ENCODE measurements at regions not wholly inside any gene's neighbourhood (a gene's known extent, or its start where the extent isn't known, plus 50 kb on each side); places are given as distances from the start of the nearest gene placed in this dataset.

DNA sequence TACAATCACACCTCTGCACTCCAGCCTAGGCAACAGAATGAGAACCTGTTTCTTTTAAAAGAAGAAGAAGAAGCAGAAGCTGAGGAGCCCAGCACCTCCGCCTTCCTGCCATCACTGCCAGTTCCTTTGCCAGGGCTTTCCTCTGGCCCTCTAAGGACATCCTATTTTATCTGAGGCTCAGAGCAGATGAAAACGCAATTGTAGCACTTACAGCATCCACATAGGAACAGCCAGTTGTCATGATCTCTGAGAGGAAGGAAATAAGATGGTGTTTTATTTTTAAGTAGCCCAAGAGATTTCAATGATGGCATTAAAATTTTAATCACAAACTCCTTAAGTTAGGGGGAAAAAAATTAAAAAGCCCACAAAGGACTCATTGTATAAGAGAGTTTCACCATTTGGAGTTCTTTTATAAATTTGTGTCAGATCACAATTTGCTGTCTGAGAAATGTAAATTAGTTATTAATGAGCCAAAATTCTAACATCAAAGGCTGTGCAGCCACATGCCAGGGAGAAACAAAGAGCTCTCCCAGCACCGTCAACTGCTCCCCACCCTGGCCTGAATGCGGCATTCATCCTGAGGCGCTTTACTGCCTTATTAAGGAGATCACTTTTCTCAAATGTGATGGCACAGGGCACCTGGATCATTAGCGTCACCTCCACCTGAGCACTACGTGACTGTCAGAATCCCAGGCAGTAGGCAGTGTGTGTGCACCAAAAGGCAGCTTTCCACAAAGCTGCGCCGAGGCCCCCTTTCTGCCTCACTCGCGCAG lies 393.0 kb downstream of the FOXO1 start:
- TF ChIP-seq, protein P1, sequence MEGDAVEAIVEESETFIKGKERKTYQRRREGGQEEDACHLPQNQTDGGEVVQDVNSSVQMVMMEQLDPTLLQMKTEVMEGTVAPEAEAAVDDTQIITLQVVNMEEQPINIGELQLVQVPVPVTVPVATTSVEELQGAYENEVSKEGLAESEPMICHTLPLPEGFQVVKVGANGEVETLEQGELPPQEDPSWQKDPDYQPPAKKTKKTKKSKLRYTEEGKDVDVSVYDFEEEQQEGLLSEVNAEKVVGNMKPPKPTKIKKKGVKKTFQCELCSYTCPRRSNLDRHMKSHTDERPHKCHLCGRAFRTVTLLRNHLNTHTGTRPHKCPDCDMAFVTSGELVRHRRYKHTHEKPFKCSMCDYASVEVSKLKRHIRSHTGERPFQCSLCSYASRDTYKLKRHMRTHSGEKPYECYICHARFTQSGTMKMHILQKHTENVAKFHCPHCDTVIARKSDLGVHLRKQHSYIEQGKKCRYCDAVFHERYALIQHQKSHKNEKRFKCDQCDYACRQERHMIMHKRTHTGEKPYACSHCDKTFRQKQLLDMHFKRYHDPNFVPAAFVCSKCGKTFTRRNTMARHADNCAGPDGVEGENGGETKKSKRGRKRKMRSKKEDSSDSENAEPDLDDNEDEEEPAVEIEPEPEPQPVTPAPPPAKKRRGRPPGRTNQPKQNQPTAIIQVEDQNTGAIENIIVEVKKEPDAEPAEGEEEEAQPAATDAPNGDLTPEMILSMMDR (conservative IDR thresholded peaks at IDR 0.05; ENCODE audit: low read length) = no peak
- H3K4me3 ChIP-seq (ENCODE audit: low read length) = no peak overlapping the region
- no peak for DNase-seq (ENCODE audit: low read depth)

DNA sequence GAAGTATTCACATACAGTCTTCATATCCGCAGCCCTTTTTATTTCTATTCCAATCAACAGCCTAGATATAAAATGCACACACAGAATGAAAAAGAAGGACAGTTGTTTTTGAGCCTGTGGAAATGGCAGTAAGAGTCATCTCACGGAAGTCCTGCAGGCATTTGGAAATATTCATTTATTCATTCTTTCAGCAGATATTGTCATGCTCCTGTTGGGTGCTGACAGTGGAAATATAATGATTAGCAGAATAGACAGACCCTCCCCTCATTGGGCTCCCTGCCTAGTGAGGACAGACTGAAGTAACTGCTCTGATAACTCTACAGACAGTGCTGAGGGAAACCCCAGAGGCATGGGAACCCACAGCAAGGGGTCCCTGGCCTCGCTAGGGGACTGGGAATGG lies 392.3 kb downstream of the FOXO1 start:
- TF ChIP-seq, protein P1 (conservative IDR thresholded peaks at IDR 0.05; ENCODE audit: low read length) = no peak
- H3K4me3 ChIP-seq (ENCODE audit: low read length) = no peak overlapping the region
- no peak for DNase-seq (ENCODE audit: low read depth)

GRCh38 chr13:40275155-40275554 lies 391.3 kb downstream of the FOXO1 start:
- H3K4me3 ChIP-seq (ENCODE audit: low read length) = no peak overlapping the region
- TF ChIP-seq, protein P1 (conservative IDR thresholded peaks at IDR 0.05; ENCODE audit: low read length) = no peak
- no peak for DNase-seq (ENCODE audit: low read depth)

- peak; percentile 18 for DNase-seq (ENCODE audit: low read depth)
- TF ChIP-seq, protein P1 (conservative IDR thresholded peaks at IDR 0.05; ENCODE audit: low read length) = no peak
- no peak overlapping the region for H3K4me3 ChIP-seq (ENCODE audit: low read length)
Observed at GRCh38 chr13:40275636-40276035, 390.8 kb downstream of the FOXO1 start.

GRCh38 chr13:40283666-40284065 lies 382.8 kb downstream of the FOXO1 start:
- H3K4me3 ChIP-seq (ENCODE audit: low read length) = no peak overlapping the region
- DNase-seq (ENCODE audit: low read depth) = no peak
- TF ChIP-seq, protein P1 (conservative IDR thresholded peaks at IDR 0.05; ENCODE audit: low read length) = no peak

DNA sequence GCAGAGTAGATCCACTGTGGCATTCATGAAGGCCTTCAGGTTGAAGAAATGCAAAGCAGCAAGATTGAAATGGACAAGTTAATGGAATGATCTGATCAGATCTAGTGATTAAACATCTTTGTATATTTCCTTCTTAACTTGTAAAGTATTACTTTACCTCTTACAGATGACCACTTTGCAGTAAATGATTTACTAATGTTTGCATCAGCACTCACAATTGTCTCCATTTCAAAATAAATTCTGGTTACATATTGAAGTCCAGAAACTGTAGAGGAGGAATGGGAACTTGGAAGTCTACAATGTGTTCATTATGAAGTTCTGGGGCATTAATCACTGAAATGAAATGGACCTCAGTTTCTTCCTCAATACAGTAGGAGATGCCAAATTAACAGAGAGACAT lies 380.8 kb downstream of the FOXO1 start:
- DNase-seq (ENCODE audit: low read depth) = no peak
- TF ChIP-seq, protein P1 (conservative IDR thresholded peaks at IDR 0.05; ENCODE audit: low read length) = no peak

GRCh38 chr13:40287428-40287827 lies 379.0 kb downstream of the FOXO1 start:
- no peak overlapping the region for H3K4me3 ChIP-seq (ENCODE audit: low read length)
- no peak for DNase-seq (ENCODE audit: low read depth)
- TF ChIP-seq, protein P1 (conservative IDR thresholded peaks at IDR 0.05; ENCODE audit: low read length) = no peak

More for the DNA sequence above, 380.8 kb downstream of the FOXO1 start:
- H3K4me3 ChIP-seq (ENCODE audit: low read length) = no peak overlapping the region

Data from AG10803 (cell line).